ENCODE measurements at regions not wholly inside any gene's neighbourhood (a gene's known extent, or its start where the extent isn't known, plus 50 kb on each side); places are given as distances from the start of the nearest gene placed in this dataset.

DNA sequence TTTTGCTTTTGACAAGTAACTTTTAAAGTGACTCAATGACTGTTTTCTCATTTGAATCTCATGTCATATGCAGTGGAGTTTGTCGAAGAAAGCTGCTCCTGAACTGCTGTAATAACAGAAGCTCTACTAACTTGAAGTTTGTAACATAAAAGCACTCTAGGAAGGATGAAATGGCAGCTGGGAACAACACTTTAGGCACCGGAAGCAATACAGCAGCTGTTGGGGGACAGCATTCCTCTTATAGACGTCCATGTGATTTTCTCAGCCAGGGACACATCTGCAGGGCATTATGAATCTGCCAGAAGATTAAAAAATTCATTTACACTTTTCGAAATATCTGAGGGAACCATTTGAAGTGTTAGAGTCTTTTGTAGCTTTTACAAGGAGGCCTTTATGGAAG lies 1035.8 kb downstream of the ADGRL3 start:
- no peaks in the 10 kb centered on the region for H3K4me1 ChIP-seq (ENCODE audit: control insufficient read depth in 1 of 2, insufficient read depth in 2 of 2, low read length in 2 of 2)
- no peaks in the 10 kb centered on the region for H3K9me3 ChIP-seq (ENCODE audit: control insufficient read depth in 1 of 2, low read length in 2 of 2)
- H3K27ac ChIP-seq (ENCODE audit: low read length) = no peak overlapping the region
- H3K27me3 ChIP-seq (ENCODE audit: low read depth, low read length) = no peaks in the 10 kb centered on the region
- H3K36me3 ChIP-seq (ENCODE audit: control insufficient read depth in 1 of 2, insufficient read depth in 2 of 2, low read length in 2 of 2) = no peaks in the 10 kb centered on the region
- no peak overlapping the region for H3K4me3 ChIP-seq (ENCODE audit: low read depth in 1 of 2, low read length in 2 of 2)

DNA sequence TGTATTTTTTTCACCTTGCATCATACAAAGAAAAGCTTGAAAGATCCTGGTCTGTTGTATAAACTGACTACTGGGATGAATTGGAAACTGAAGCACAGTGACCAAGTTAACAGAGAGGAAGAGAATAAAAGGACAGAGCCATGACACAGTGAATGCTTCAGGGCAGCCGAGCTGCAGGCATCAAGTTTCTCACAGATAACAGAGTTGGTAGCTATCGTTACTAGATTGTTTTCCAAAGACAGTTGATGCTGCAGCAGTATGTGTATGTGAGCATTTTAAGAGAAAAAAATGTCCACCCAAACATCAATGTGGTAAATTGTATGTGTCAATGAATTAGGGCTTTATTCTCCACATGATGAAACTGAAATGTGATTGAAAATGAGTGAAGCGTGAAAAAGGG lies 1032.7 kb downstream of the ADGRL3 start:
- H3K9me3 ChIP-seq (ENCODE audit: control insufficient read depth in 1 of 2, low read length in 2 of 2) = no peaks in the 10 kb centered on the region
- H3K36me3 ChIP-seq (ENCODE audit: control insufficient read depth in 1 of 2, insufficient read depth in 2 of 2, low read length in 2 of 2) = no peaks in the 10 kb centered on the region
- H3K4me3 ChIP-seq (ENCODE audit: low read depth in 1 of 2, low read length in 2 of 2) = no peak overlapping the region
- H3K27ac ChIP-seq (ENCODE audit: low read length) = no peak overlapping the region
- H3K27me3 ChIP-seq (ENCODE audit: low read depth, low read length) = no peaks in the 10 kb centered on the region
- no peaks in the 10 kb centered on the region for H3K4me1 ChIP-seq (ENCODE audit: control insufficient read depth in 1 of 2, insufficient read depth in 2 of 2, low read length in 2 of 2)

DNA sequence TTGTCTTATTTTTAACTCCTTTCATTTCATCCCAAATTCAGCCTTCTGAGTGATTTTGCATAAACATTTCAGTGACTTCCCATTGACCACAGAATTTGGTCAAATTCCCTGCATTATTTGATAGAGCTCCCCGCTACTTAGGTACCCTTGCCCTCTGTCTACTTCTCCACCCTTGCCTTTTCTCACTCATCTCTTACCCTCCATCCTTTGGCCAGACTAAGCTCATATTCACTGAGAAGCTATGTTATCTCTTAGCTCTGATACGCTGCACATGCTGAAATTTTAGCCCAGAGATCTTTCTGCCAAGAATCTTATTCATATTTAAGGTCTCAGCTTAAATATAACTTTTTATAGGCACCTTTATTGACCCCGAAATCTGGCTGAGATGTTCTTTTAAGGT lies 1031.9 kb downstream of the ADGRL3 start:
- Histone ChIP-seq H3K4me1 (ENCODE audit: control insufficient read depth in 1 of 2, insufficient read depth in 2 of 2, low read length in 2 of 2) (no peaks in the 10 kb centered on the region), H3K36me3 (ENCODE audit: control insufficient read depth in 1 of 2, insufficient read depth in 2 of 2, low read length in 2 of 2) (no peaks in the 10 kb centered on the region), H3K27ac (ENCODE audit: low read length) (no peak overlapping the region), H3K4me3 (ENCODE audit: low read depth in 1 of 2, low read length in 2 of 2) (no peak overlapping the region), H3K9me3 (ENCODE audit: control insufficient read depth in 1 of 2, low read length in 2 of 2) (no peaks in the 10 kb centered on the region), H3K27me3 (ENCODE audit: low read depth, low read length) (no peaks in the 10 kb centered on the region)

DNA sequence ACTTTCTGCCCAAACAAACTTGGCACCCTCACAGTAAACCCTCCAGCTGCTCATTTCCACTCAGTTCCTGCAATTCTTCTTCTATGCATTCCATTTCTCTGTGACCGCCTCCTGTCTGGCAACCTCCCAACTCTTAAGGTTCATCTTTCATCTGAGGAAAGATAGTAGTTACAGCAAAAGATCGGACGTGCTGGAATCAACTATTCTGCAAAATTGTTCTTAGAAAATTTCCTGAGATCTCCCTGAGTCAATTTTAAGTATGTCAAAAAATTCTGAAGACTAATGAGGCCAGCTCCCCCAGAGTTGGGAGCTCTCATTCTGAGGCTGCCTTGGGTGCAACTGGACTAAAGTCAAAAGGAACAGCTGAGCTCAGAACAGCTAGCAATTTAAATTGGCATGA lies 1026.0 kb downstream of the ADGRL3 start:
- Histone ChIP-seq H3K4me3 (ENCODE audit: low read depth in 1 of 2, low read length in 2 of 2) (no peak overlapping the region), H3K9me3 (ENCODE audit: control insufficient read depth in 1 of 2, low read length in 2 of 2) (no peaks in the 10 kb centered on the region), H3K27me3 (ENCODE audit: low read depth, low read length) (no peaks in the 10 kb centered on the region), H3K4me1 (ENCODE audit: control insufficient read depth in 1 of 2, insufficient read depth in 2 of 2, low read length in 2 of 2) (no peaks in the 10 kb centered on the region), H3K27ac (ENCODE audit: low read length) (no peak overlapping the region), H3K36me3 (ENCODE audit: control insufficient read depth in 1 of 2, insufficient read depth in 2 of 2, low read length in 2 of 2) (no peaks in the 10 kb centered on the region)

DNA sequence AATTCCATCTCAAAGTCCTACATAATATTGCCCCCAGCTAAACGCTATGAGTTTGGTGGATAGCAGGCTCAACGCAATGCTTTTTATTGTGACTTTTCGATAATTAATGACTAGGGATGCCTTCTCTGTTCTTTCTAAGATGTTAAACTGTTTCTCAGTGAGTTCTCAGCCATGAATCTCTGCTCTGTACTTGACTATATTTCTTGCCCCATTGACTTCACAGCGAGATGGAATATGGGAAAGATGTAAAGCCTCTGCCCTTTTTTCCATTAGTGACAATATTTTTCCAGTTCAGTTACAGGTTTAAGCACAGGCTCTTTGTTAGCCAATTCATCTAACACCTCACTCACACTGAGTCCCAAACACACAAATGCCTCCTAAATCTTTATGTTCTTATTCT lies 1022.0 kb downstream of the ADGRL3 start:
- H3K4me1 ChIP-seq (ENCODE audit: control insufficient read depth in 1 of 2, insufficient read depth in 2 of 2, low read length in 2 of 2) = no peaks in the 10 kb centered on the region
- H3K36me3 ChIP-seq (ENCODE audit: control insufficient read depth in 1 of 2, insufficient read depth in 2 of 2, low read length in 2 of 2) = no peaks in the 10 kb centered on the region
- no peak overlapping the region for H3K4me3 ChIP-seq (ENCODE audit: low read depth in 1 of 2, low read length in 2 of 2)
- no peaks in the 10 kb centered on the region for H3K9me3 ChIP-seq (ENCODE audit: control insufficient read depth in 1 of 2, low read length in 2 of 2)
- H3K27ac ChIP-seq (ENCODE audit: low read length) = no peak overlapping the region
- H3K27me3 ChIP-seq (ENCODE audit: low read depth, low read length) = no peaks in the 10 kb centered on the region

DNA sequence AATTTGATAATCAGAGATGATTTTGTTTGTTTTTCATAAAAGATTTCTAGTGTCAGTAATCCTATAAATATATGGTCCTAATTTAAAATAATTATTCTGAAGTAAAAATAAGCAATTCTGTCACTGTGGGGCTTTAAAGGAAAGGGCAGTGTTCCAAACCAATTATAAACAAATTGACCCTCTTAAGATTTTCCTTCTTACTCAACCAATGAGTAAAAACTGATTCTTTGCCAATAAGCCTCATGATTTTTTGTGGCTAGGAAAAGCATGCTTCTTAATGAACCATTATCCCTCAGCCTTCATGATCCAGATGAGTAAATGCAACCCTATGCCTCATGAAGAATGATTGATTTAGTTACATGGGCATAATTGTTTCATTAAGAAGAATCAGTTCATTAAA lies 1010.4 kb downstream of the ADGRL3 start:
- Histone ChIP-seq H3K27me3 (ENCODE audit: low read depth, low read length) (no peaks in the 10 kb centered on the region), H3K4me1 (ENCODE audit: control insufficient read depth in 1 of 2, insufficient read depth in 2 of 2, low read length in 2 of 2) (no peaks in the 10 kb centered on the region), H3K9me3 (ENCODE audit: control insufficient read depth in 1 of 2, low read length in 2 of 2) (no peaks in the 10 kb centered on the region), H3K27ac (ENCODE audit: low read length) (no peak overlapping the region), H3K4me3 (ENCODE audit: low read depth in 1 of 2, low read length in 2 of 2) (no peak overlapping the region), H3K36me3 (ENCODE audit: control insufficient read depth in 1 of 2, insufficient read depth in 2 of 2, low read length in 2 of 2) (no peaks in the 10 kb centered on the region)

DNA sequence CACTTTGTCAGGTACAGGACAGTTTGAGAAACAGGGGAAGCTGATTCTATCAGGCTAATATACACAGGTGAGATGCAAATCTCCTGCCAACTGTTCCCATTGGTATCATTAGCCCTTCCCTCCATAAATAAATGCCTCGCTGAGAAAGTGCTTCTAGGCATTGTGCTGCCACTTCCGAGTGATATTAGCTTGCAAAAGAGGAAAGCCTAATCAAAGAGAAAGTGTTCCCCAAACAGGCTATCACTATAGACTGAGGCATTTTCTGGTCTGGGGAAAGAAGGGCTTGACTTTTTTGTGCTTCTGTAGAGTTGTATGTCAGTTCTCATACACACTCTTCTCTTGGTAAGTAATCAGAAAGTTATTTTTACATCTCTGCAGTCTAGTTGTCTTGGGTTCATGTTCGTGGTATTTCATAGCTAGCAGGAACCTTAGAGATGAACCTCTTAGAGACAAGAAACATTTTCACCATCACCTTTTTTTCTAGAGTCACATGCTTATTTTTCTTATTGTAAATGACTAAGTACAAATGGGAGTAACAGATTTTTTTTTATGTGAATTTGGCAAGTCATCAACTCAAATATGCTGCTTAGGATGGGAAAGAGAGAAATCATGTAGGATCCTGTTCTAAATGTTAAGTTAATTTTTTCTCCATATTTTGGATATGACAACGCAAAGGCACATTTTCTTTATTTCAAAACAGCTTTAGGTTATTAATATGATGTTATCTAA lies 1009.8 kb downstream of the ADGRL3 start:
- no peak overlapping the region for H3K4me3 ChIP-seq (ENCODE audit: low read depth in 1 of 2, low read length in 2 of 2)
- no peak overlapping the region for H3K27ac ChIP-seq (ENCODE audit: low read length)
- H3K9me3 ChIP-seq (ENCODE audit: control insufficient read depth in 1 of 2, low read length in 2 of 2) = no peaks in the 10 kb centered on the region
- H3K4me1 ChIP-seq (ENCODE audit: control insufficient read depth in 1 of 2, insufficient read depth in 2 of 2, low read length in 2 of 2) = no peaks in the 10 kb centered on the region
- H3K27me3 ChIP-seq (ENCODE audit: low read depth, low read length) = no peaks in the 10 kb centered on the region
- no peaks in the 10 kb centered on the region for H3K36me3 ChIP-seq (ENCODE audit: control insufficient read depth in 1 of 2, insufficient read depth in 2 of 2, low read length in 2 of 2)

DNA sequence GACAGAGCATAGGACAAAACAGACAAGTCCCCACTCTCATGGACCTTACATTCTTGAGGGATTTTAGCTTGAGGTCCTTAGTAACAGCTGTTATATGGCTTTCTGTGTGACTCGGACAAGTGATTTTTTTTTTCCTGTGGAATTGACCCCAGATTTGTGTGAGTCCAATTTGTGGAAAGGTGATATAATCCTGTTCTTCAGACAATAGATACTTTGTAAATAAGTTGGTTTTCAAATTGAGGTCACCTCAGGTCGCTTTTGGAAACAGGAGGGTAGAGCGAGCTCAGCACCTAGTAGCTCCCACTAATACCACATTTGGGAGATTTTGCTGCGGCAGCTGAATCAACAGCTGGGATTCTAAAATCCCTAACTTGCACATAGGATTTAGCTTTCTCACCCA lies 1008.8 kb downstream of the ADGRL3 start:
- no peaks in the 10 kb centered on the region for H3K36me3 ChIP-seq (ENCODE audit: control insufficient read depth in 1 of 2, insufficient read depth in 2 of 2, low read length in 2 of 2)
- H3K27ac ChIP-seq (ENCODE audit: low read length) = no peak overlapping the region
- H3K4me1 ChIP-seq (ENCODE audit: control insufficient read depth in 1 of 2, insufficient read depth in 2 of 2, low read length in 2 of 2) = no peaks in the 10 kb centered on the region
- H3K27me3 ChIP-seq (ENCODE audit: low read depth, low read length) = no peaks in the 10 kb centered on the region
- H3K9me3 ChIP-seq (ENCODE audit: control insufficient read depth in 1 of 2, low read length in 2 of 2) = no peaks in the 10 kb centered on the region
- no peak overlapping the region for H3K4me3 ChIP-seq (ENCODE audit: low read depth in 1 of 2, low read length in 2 of 2)

DNA sequence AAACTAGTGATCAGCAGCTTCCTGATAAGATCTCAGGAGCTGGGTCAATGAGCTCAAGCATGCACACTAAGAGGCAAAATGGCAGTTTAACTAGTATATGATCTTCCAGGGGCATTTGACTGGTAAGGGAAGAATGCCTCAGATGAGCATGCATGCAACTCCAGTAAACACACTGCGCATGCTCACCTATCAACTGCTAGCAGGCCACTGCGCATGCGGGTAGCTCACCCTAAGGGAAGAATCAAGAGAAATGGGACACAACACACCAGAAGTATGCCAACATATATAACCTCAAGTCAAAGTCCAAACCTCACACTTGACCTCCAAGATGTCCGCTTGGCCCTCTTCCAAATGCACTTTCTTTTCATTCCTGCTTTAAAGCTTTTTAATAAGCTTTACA lies 1004.0 kb downstream of the ADGRL3 start:
- H3K4me3 ChIP-seq (ENCODE audit: low read depth in 1 of 2, low read length in 2 of 2) = no peak overlapping the region
- H3K36me3 ChIP-seq (ENCODE audit: control insufficient read depth in 1 of 2, insufficient read depth in 2 of 2, low read length in 2 of 2) = no peaks in the 10 kb centered on the region
- H3K27me3 ChIP-seq (ENCODE audit: low read depth, low read length) = no peaks in the 10 kb centered on the region
- no peaks in the 10 kb centered on the region for H3K9me3 ChIP-seq (ENCODE audit: control insufficient read depth in 1 of 2, low read length in 2 of 2)
- H3K27ac ChIP-seq (ENCODE audit: low read length) = no peak overlapping the region
- no peaks in the 10 kb centered on the region for H3K4me1 ChIP-seq (ENCODE audit: control insufficient read depth in 1 of 2, insufficient read depth in 2 of 2, low read length in 2 of 2)

DNA sequence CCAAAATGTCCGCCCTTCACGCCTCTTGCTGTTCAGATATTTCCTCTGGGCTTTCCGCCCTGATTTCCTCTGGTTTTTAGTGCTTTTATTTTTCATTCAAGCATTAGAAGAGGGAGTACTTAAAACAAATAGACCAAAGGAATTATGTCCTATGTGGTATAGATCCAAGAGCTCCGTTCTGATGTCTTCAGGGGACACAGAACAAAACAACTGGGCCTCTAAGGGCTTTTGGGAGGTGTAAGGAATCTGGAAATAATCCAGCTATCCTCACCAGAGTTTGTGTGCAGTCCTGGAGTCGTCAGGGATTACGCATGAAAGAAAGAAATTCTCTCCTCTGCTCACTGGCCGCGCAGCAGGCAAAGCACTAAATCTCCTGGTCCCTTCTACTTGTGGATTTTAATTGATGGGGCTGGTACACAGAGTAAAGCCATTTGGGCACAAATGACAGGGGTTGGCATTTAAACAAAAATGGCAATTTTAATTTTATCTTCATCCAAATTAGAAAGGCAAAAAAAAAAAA lies 999.2 kb downstream of the ADGRL3 start:
- H3K27ac ChIP-seq (ENCODE audit: low read length) = no peak overlapping the region
- H3K4me3 ChIP-seq (ENCODE audit: low read depth in 1 of 2, low read length in 2 of 2) = no peak overlapping the region
- H3K27me3 ChIP-seq (ENCODE audit: low read depth, low read length) = no peaks in the 10 kb centered on the region
- H3K9me3 ChIP-seq (ENCODE audit: control insufficient read depth in 1 of 2, low read length in 2 of 2) = no peaks in the 10 kb centered on the region
- H3K4me1 ChIP-seq (ENCODE audit: control insufficient read depth in 1 of 2, insufficient read depth in 2 of 2, low read length in 2 of 2) = no peaks in the 10 kb centered on the region
- H3K36me3 ChIP-seq (ENCODE audit: control insufficient read depth in 1 of 2, insufficient read depth in 2 of 2, low read length in 2 of 2) = no peaks in the 10 kb centered on the region

DNA sequence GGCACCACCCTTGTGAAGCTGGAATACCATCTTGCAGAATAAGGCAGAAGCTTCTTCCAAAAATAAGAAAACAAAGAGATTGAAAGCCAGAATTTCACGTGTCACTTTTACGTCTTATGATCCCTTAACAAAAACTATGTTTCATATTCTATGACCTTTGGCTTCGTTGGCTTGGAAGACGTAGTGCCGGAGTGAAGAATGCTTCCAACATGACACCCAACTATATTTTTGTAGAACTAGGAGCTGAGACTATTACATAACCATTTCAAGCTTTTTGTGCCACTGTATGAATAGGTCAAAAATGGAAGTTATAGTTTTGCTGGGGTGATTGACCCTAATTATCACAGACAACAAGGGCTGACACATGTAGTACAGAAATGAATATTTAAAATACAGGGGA lies 996.2 kb downstream of the ADGRL3 start:
- Histone ChIP-seq H3K27ac (ENCODE audit: low read length) (no peak overlapping the region), H3K9me3 (ENCODE audit: control insufficient read depth in 1 of 2, low read length in 2 of 2) (no peaks in the 10 kb centered on the region), H3K36me3 (ENCODE audit: control insufficient read depth in 1 of 2, insufficient read depth in 2 of 2, low read length in 2 of 2) (no peaks in the 10 kb centered on the region), H3K4me1 (ENCODE audit: control insufficient read depth in 1 of 2, insufficient read depth in 2 of 2, low read length in 2 of 2) (no peaks in the 10 kb centered on the region), H3K27me3 (ENCODE audit: low read depth, low read length) (no peaks in the 10 kb centered on the region), H3K4me3 (ENCODE audit: low read depth in 1 of 2, low read length in 2 of 2) (no peak overlapping the region)

DNA sequence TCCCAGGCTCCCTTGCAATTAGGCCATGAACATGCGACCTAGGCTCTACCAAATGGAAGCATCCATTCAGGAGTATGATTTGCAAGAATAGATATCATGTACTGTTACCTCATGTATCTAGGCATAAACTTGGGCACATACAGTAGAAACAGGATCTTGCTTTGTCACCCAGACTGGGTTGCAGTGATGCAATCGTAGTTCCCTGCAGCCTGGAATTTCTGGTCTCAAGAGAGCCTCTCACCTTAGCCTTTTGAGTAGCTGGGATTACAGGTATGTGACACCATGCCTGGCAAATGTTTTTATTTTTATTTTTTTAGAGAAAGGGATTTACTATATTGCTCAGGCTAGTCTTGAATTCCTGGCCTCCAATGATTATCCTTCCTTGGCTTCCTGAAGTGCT lies 994.2 kb downstream of the ADGRL3 start:
- Histone ChIP-seq H3K4me3 (ENCODE audit: low read depth in 1 of 2, low read length in 2 of 2) (no peak overlapping the region), H3K27ac (ENCODE audit: low read length) (no peak overlapping the region), H3K36me3 (ENCODE audit: control insufficient read depth in 1 of 2, insufficient read depth in 2 of 2, low read length in 2 of 2) (no peaks in the 10 kb centered on the region), H3K27me3 (ENCODE audit: low read depth, low read length) (no peaks in the 10 kb centered on the region), H3K9me3 (ENCODE audit: control insufficient read depth in 1 of 2, low read length in 2 of 2) (no peaks in the 10 kb centered on the region), H3K4me1 (ENCODE audit: control insufficient read depth in 1 of 2, insufficient read depth in 2 of 2, low read length in 2 of 2) (no peaks in the 10 kb centered on the region)

Measured in muscle layer of duodenum (tissue), 2 donors.